ENCODE measurements at regions not wholly inside any gene's neighbourhood (a gene's known extent, or its start where the extent isn't known, plus 50 kb on each side); places are given as distances from the start of the nearest gene placed in this dataset.
"Not testable (repeated sequence)": the region's sequence is repeated elsewhere in the genome, so short reads cannot be mapped to it uniquely, and the experiment has no call there.

DNA sequence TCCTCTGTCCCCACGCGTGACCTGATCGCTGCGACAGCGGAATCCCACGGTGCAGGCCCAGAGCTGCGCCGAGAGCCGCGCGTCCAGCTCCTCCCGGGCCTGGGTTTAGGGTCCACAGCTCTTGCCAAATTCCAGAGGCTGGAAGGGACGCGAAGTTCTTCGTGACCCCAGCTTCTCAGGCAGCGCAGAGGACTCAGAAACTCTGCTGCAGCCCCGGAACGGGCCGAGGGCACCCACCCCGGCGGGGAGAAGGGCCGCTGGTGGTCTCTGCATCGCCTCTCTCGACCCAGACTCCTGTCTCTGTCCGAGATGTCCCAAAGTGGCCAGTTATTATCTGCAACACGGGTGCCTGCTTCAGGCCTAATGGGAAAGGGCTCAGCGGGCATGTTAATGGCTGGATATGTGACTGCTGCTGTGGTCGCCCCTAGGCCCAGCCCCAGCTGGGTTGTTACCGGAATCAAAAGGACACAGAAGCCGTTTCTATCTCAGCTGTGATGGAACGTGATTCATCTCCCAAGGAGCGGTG, 236.4 kb downstream of the VRK1 start:
- no peak for DNase-seq

DNA sequence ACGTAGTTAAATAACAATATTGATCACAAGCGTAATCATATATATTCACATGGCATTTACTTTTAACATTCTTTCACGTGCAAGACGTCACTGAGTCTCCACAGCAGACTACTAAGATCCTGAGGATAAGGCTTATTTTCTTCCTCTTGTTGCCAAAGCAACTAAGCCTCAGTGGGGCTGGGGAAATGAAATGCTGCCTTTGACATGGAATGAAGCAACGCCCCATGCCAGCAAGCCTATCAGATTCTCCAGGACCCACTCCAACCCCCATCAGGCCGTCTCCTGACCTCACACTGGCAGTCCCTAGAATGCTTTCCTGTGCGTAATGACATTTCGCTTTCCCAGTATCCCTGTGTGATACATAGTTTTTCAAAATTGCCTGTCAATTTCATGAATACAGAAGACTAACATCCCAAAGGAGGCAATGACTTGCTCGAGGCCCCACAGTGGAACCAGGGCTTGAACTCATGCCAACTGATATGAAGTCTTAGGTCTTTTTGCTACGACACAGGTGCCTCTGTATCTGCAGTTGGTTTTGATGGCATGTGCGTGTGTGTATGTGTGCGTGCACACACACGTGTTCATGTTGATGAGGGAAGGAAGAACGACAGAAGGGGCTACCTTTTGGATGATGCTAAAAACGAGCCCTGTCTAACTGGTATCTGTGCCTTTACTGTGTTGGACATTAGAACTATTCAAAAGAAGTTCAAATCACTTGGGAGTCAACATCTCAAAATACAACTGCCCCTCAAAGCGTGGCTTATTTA, 239.1 kb downstream of the VRK1 start:
- DNase-seq, result no peak

GRCh38 chr14:97039717-97040363, 242.7 kb downstream of the VRK1 start:
- no peak for DNase-seq

DNA sequence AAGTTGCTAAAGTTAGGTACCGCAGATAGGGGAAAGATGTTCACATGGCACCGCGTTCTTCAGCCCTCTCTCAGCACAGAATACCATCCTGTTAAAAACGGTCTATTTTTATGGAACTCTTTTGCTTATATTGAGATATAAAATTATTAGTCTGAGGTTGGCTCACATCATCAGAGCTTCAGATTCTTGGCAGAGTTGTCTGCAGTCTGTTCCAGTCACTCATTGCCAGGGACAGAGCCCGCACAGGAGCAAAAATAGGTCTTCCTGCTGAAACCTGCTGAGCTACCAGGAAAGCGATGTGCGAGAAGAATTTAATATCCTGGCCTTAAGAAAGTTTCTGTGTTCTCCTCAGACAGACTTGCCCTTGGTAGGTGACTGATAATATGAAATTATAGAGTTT, 249.8 kb downstream of the VRK1 start:
- DNase-seq, result no peak

GRCh38 chr14:97052001-97052400, 254.8 kb downstream of the VRK1 start:
- no peak for DNase-seq

DNA sequence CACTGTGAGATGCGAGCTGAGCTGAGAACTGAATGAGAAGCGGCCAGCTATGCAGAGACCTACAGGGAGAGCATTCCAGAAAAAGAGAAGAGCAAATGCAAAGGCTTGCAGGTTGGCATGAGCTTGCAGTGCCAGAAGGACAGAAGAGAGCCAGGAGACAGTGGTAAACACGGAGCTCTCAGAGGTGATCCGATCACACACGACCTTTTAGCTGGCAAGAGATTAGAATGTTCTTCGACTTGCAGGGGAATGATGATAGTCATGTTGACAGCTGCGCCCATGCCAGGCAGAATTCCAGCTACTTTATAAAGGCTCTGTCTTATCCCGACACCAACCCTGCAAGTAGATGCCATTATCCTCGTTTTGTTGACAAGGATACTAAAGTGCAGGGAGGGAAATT, 256.8 kb downstream of the VRK1 start:
- DNase-seq, result no peak

GRCh38 chr14:97055355-97055754, 258.2 kb downstream of the VRK1 start:
- DNase-seq, result no peak

DNA sequence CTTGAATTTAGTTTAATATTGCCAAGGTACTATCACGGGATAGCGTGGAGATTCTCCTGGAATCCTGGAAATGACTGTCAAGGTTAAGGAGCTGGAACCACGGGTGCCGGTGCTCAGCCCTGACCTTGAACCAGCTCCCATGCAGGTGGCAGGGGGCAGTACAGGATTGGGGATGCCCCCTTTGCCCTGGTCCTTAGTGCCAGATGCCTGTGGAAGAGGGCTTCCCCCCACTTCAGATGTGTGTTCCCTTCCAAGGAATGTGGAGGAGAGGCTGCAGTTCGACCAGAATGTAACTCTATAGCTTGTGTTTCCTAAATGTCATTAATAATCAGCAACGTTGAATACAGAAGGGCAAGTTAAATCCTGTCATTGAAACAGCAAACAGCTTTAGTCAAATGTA, 258.9 kb downstream of the VRK1 start:
- DNase-seq, result no peak

DNA sequence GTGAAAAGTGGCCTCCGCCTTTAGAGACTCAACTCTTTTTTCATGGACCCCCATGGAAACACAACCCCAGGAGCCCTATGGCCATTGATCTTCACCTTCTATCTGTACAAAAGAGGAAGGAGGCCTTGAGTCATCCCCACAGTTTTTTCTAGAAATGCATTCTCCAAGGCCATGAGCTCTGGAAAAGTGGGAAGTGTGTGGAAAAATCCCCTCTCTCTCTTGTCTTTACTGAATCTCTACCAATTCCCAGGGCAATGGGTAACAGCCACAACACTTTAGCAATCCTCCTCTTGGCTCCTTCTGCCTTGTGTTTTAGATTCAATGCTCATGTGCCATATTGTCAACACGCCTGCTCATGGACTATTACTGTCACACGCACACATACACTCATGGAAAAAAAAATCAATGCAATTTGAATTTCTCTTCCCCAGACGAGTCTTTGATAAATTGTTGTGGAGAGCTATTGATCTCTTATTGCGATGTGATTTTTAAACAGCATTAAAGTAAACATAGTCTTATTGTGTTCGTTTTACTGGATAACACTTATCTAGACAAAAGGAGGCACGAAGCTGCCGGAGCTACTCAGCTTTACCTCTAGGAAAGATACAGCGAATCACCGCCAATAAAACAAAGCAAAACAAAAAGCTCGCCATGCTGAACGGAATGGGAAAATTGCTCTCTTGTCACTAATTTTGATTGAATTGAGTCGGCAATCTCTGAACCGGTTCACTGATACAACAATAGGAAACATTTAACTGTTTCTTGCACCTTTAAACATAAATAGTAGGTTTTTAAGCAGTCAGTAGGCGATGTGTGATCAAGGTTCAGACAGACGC, 260.3 kb downstream of the VRK1 start:
- no peak for DNase-seq

- DNase-seq, result no peak
Observed at GRCh38 chr14:97058074-97058467, 260.9 kb downstream of the VRK1 start.

GRCh38 chr14:97058589-97058988, 261.4 kb downstream of the VRK1 start:
- no peak for DNase-seq

GRCh38 chr14:97061198-97061597, 264.0 kb downstream of the VRK1 start:
- DNase-seq, result no peak

DNA sequence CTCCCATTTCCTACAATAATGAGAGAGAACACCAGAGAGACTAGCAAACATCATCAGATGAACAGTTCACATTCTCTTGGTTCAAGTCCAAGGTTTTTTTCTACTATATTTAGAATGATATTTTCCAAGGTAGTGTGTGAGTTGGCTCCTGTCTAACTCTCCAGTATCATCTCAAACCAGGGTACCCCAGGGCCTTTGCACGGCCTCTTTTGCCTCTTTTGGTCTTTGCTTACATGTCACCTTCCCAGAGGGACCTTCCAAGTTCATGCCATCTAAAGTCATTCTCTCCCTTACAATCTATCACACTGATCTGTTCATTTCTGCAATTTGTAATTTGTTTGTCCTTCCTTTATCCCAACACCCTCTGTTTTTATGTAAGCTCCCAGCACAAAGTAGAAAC, 264.5 kb downstream of the VRK1 start:
- no peak for DNase-seq

GRCh38 chr14:97065305-97066067, 268.3 kb downstream of the VRK1 start:
- no peak for DNase-seq

DNA sequence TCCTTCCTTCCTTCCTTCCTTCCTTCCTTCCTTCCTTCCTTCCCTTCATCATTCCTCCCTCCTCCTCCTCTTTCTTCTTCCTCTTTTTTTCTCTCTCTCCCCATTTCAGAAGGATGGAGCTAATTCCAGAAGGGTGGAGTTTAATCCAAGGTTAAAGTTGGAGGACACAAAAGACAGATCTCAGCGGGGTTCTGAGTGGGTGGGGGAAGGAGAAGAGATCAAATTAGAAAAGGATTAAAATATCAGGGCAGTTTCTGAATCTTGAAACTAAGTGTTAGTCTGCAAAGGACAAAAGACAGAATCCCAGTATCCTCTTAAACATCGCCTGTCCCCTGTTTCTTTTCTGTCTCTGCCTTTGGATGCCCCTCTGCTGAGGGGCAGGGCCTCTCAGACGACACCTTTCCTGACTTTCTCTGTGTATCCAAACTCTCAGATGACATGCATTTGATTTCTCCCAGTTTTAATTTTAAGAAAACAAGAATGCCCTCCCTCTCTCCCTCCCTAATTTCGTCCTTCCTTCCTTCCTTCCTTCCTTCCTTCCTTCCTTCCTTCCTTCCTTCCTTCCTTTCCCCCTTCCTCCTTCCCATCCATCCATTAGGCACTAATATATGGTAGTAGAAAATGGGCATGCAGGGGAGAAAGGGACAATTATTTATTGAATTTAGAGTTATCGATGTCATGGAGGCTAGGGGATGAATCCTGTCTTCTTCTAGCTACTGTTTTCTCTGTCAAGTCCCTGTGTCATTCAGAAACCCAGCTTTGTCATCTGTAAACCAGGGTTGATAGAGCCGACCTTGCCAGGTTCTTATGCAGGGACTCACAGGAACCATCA, 269.1 kb downstream of the VRK1 start:
- no peak for DNase-seq

DNA sequence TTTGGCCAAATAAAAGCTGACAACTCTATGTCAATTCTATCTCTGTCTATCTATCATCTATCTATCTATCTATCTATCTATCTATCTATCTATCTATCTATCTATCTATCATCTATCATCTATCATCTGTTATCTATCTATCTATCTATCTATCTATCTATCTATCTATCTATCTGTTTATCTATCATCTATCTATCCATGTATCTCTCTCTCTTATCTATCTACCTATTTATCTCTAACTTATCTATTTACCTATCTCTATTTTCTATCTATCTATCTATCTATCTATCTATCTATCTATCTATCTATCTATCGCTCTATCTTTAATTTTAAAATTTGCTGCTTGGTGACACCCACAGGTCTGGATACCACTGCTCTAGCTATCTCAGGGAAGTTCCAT, 271.1 kb downstream of the VRK1 start:
- DNase-seq, result not testable (repeated sequence)

DNA sequence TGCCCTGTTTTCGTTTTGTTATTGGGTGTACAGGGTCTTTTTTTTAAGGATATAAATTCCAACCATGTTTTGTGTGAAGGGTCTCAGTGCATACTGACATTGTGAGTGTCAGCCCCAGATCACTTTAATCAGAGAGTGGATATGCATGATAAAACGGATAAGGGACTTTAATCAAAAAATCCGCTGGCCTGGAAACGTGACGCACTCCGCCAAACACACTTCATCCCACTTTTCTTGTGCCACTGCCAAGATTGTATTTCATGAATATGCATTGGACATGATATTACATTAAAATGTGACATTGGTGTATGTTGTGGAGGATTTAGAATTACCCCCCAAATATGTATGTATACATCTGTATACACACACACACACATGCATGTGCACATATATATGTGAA, 273.1 kb downstream of the VRK1 start:
- no peak for DNase-seq

- DNase-seq, result no peak
Observed at GRCh38 chr14:97071177-97071576, 274.0 kb downstream of the VRK1 start.

DNA sequence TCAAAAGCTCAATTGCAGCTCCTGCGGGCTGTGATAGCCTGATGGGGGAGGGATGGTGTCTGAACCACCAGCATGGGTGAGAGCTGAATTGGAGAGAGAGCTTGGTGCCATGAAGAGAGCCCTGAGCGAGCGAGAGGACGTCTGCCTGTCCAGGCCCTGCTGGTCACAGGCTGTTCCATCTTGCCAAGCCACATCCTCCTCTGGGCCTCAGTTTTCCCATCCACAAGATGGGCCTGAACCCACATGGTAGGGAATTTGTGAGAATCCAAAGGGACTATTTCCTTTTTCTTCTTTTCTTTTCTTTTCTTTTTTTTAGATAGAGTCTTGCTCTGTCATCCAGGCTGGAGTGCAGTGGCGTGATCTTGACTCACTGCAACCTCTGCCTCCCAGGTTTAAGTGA, 276.4 kb downstream of the VRK1 start:
- no peak for DNase-seq

DNA sequence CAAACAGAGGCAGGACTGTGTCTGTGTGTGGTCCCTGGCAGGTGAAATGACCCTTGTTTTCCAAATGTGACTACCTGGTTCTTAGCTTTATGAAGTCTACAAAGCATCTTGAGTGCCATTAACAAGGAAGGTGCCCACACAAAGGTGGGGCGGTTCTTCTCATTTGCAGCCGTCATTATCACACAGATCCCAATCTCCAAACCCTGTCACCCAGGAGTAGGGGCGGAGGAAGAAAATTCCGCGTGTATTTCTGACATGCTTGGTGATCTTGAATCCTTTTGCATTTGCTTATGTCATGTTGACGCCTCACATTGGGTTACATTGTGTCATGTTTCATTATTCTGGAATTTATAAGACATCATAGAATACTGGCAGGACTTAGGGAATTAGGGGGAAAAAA, 277.3 kb downstream of the VRK1 start:
- no peak for DNase-seq

DNA sequence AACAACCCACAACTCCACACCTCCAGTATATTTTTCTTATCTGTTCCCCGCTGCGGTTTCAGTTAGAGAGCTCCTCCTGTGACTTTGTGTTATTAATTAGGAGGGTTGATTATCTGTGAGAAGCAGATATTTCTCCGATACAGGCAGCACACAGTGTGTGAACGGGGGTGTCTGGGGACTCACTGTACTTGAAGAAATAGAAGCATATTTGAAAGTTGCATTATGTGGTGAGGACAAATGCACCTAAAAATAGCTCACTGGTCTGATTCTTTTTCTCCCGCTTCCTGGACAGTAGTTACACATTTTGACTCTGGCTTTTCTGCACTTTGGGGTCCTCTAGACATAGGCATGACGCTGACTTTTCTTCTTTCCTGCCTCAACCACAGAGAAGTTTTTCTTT, 277.7 kb downstream of the VRK1 start:
- DNase-seq, result no peak

DNA sequence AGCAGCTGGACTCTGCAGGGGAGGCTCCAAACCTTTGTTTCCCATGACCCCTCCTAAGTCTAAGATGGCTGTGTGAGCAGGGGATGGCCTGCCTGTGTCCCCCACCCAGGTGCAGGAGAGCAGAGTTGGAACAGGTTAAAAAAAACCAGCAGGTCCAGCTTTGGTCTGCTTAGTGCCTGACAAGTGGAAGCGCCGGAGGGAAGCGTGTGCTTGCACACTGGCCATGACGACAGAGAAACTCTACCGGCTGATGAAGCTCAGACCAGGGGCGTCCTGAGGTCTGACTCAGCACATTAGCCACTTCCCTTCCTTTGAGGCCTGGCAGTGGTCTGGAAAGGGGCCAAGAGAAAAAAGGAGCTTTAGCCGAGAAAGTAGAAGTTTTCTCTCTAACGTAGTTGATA, 280.1 kb downstream of the VRK1 start:
- DNase-seq, result no peak
